ENCODE measurements at regions not wholly inside any gene's neighbourhood (a gene's known extent, or its start where the extent isn't known, plus 50 kb on each side); places are given as distances from the start of the nearest gene placed in this dataset.

DNA sequence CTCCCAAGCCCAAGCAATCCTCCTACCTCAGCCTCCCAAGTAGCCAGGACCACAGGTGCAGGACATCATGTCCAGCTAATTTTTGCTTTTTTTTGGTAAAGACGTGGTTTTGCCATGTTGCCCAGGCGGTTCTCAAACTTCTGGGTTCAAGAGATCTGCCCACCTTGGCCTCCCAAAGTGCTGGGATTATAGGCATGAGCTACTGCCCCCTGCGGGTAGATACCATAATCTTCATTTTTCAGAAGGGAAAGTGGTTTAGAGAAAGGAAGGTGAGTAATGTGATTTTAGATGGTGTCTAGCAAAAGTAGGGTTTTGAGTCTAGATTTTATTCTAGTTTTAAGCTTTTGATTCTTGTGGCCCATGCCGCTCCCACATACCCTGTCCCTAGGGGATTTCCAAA lies 205.3 kb upstream of the CLNK start:
- H3K4me3 Mint-ChIP-seq (ENCODE audit: unreplicated experiment), result no peak overlapping the region
- TF ChIP-seq, protein P1, sequence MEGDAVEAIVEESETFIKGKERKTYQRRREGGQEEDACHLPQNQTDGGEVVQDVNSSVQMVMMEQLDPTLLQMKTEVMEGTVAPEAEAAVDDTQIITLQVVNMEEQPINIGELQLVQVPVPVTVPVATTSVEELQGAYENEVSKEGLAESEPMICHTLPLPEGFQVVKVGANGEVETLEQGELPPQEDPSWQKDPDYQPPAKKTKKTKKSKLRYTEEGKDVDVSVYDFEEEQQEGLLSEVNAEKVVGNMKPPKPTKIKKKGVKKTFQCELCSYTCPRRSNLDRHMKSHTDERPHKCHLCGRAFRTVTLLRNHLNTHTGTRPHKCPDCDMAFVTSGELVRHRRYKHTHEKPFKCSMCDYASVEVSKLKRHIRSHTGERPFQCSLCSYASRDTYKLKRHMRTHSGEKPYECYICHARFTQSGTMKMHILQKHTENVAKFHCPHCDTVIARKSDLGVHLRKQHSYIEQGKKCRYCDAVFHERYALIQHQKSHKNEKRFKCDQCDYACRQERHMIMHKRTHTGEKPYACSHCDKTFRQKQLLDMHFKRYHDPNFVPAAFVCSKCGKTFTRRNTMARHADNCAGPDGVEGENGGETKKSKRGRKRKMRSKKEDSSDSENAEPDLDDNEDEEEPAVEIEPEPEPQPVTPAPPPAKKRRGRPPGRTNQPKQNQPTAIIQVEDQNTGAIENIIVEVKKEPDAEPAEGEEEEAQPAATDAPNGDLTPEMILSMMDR (IDR thresholded peaks at IDR 0.05), result no peak
- H3K36me3 Mint-ChIP-seq (ENCODE audit: low read depth), result no peaks in the 10 kb centered on the region
- no peaks in the 10 kb centered on the region for H3K27me3 Mint-ChIP-seq (ENCODE audit: low read depth)
- no peaks in the 10 kb centered on the region for H3K9me3 Mint-ChIP-seq (ENCODE audit: low read depth)
- no peaks in the 10 kb centered on the region for H3K4me1 Mint-ChIP-seq (ENCODE audit: low read depth)
- no peak overlapping the region for H3K27ac Mint-ChIP-seq (ENCODE audit: unreplicated experiment)
- DNase-seq (ENCODE audit: low spot score), result no peak

DNA sequence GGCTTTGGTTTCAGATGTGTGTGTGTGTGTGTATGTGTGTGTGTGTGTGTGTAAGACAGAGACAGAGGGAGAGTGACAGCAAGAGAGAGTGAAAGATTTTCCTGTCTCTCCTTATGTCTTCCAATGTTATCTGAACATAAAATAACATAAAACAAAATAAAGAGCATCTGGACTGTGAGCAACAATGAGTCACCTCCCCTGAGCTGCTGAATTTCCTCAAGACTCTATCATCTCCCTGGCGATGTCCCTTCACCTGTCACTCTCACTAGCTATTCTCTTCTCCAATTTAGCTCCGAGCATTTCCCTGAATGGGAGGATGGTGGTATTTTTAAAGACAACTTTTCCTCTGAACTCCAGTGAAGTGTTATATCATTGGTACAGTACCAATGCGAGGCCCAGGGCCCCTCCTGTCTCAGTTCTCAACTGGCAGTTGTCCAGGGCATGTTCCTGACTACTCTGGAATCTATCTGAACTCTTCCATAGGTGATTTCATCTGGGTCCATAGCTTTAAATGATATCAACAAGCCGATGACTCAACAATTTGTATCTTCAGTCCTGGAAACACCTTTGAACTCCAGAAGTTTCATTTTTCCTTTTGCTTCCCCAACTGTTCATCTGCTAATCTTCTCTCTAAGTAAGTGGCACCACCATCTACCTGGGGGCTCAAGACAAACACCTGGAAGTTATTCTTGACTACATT lies 195.0 kb upstream of the CLNK start:
- Mint-ChIP-seq H3K27ac (ENCODE audit: unreplicated experiment) (no peak overlapping the region), H3K4me1 (ENCODE audit: low read depth) (no peaks in the 10 kb centered on the region), H3K36me3 (ENCODE audit: low read depth) (no peaks in the 10 kb centered on the region), H3K4me3 (ENCODE audit: unreplicated experiment) (no peak overlapping the region), H3K27me3 (ENCODE audit: low read depth) (no peaks in the 10 kb centered on the region), H3K9me3 (ENCODE audit: low read depth) (no peaks in the 10 kb centered on the region)
- TF ChIP-seq, protein P1 (IDR thresholded peaks at IDR 0.05), result no peak
- no peak for DNase-seq (ENCODE audit: low spot score)

DNA sequence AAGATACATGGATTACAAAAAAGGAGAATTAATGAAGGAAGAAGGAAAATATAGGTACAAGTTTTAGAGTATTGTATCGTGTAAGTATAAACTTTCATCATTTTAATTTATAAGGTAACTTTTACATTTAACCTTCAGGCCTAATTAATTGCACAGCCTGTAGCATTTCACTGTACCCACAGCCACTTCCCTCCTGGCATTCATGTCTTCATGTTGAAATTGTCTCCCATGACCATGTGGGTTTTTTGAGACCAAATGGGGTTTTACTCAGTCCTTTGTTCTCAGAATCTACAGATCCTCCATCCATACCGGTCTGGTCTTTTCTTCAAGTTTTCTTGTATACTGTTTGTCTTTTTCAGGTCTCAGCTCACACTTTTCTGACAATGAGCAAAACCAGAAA lies 194.3 kb upstream of the CLNK start:
- TF ChIP-seq, protein P1 (IDR thresholded peaks at IDR 0.05), result no peak
- H3K4me1 Mint-ChIP-seq (ENCODE audit: low read depth), result no peaks in the 10 kb centered on the region
- H3K4me3 Mint-ChIP-seq (ENCODE audit: unreplicated experiment), result no peak overlapping the region
- H3K9me3 Mint-ChIP-seq (ENCODE audit: low read depth), result no peaks in the 10 kb centered on the region
- no peaks in the 10 kb centered on the region for H3K36me3 Mint-ChIP-seq (ENCODE audit: low read depth)
- H3K27me3 Mint-ChIP-seq (ENCODE audit: low read depth), result no peaks in the 10 kb centered on the region
- no peak overlapping the region for H3K27ac Mint-ChIP-seq (ENCODE audit: unreplicated experiment)
- DNase-seq (ENCODE audit: low spot score), result no peak

DNA sequence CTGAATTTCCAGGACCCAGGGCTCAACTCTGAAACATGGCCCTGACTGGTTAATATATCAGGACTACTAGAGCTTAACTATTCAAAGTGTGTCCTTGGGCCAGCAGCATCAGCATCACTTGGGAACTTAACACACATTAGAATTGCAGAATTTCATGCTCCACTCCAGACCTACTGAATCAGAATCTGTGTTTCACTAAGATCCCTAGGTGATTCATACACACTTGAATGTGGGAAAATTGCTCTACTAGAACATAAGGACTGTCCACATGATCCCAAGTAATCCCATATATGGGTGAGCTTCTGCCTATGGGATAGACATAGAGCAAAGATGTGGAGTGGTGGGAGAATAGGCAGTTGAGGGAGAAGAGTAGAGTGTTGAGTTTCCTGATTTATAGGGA lies 192.5 kb upstream of the CLNK start:
- H3K9me3 Mint-ChIP-seq (ENCODE audit: low read depth), result no peaks in the 10 kb centered on the region
- H3K27ac Mint-ChIP-seq (ENCODE audit: unreplicated experiment), result no peak overlapping the region
- no peaks in the 10 kb centered on the region for H3K4me1 Mint-ChIP-seq (ENCODE audit: low read depth)
- H3K36me3 Mint-ChIP-seq (ENCODE audit: low read depth), result no peaks in the 10 kb centered on the region
- no peak for DNase-seq (ENCODE audit: low spot score)
- TF ChIP-seq, protein P1 (IDR thresholded peaks at IDR 0.05), result no peak
- no peaks in the 10 kb centered on the region for H3K27me3 Mint-ChIP-seq (ENCODE audit: low read depth)
- H3K4me3 Mint-ChIP-seq (ENCODE audit: unreplicated experiment), result no peak overlapping the region

DNA sequence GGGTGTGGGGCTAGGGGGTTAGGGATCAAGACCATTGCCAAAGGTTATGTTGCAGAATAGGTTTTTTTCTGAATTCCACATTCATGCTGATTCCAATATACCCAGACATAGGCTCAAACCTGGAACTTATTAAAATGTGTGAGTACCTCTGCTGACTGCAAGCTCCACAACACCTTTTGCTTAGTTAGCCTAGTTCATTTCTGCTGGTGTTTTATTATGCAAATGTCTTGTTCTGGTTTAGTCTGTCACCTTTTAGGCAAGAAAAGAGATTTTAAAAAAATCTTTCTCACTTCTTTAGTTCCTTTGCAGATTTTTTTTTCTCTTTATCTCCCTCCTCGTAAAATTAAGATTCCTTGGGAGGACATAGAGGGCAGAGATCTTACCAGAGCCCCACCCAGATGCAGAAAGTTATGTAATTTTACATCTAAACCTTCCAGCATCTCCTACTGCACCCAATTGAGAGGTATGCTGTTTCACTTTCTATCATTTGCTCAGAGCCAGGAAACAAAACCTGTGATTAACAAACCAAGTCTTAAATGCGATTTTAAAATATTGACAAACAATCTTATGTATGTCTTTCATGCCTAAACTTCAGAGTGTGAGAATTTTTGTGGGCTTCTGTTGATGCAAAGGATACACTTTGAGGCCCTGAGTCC lies 190.7 kb upstream of the CLNK start:
- no peaks in the 10 kb centered on the region for H3K36me3 Mint-ChIP-seq (ENCODE audit: low read depth)
- H3K27me3 Mint-ChIP-seq (ENCODE audit: low read depth), result no peaks in the 10 kb centered on the region
- DNase-seq (ENCODE audit: low spot score), result no peak
- no peak overlapping the region for H3K27ac Mint-ChIP-seq (ENCODE audit: unreplicated experiment)
- no peaks in the 10 kb centered on the region for H3K9me3 Mint-ChIP-seq (ENCODE audit: low read depth)
- no peaks in the 10 kb centered on the region for H3K4me1 Mint-ChIP-seq (ENCODE audit: low read depth)
- no peak overlapping the region for H3K4me3 Mint-ChIP-seq (ENCODE audit: unreplicated experiment)
- TF ChIP-seq, protein P1 (IDR thresholded peaks at IDR 0.05), result no peak

Data from chondrocyte (in vitro differentiated cells).